ENCODE measurements at regions not wholly inside any gene's neighbourhood (a gene's known extent, or its start where the extent isn't known, plus 50 kb on each side); places are given as distances from the start of the nearest gene placed in this dataset.

- TF ChIP-seq ZNF775 (CRISPR knock-in tag; IDR thresholded peaks at IDR 0.05; ENCODE audit: borderline replicate concordance) = no peak
- TF ChIP-seq ZNF207 (IDR thresholded peaks at IDR 0.05; ENCODE audit: borderline replicate concordance) = no peak
- TF ChIP-seq ERF (CRISPR knock-in tag; IDR thresholded peaks at IDR 0.05) = no peak
- TF ChIP-seq FUBP1 (CRISPR knock-in tag; IDR thresholded peaks at IDR 0.05; ENCODE audit: borderline replicate concordance) = no peak
- TF ChIP-seq ZNF609 (CRISPR knock-in tag; IDR thresholded peaks at IDR 0.05; ENCODE audit: borderline replicate concordance) = no peak
- no peak for TF ChIP-seq ZNF777 (CRISPR knock-in tag; IDR thresholded peaks at IDR 0.05)
These were observed 198.2 kb downstream of the CENPF start (continued) for GRCh38 chr1:214801191-214801590.

Data from HepG2 (cell line).